GM23248 (cell line): ENCODE measurements at regions not wholly inside any gene's neighbourhood (a gene's known extent, or its start where the extent isn't known, plus 50 kb on each side); places are given as distances from the start of the nearest gene placed in this dataset.

Source experiments
- EZH2 ChIP-seq: fragments of 200-600 bp; sonication (generic); IDR thresholded peaks from 2 replicates; pipeline ENCODE4 v1.6.1; 2018; ENCODE audit warnings: antibody characterized with exemption, mild to moderate bottlenecking; ENCODE audit not compliant: insufficient read depth, poor library complexity, severe bottlenecking
- EZH2phosphoT487 ChIP-seq: fragments of 200-600 bp; sonication (generic); IDR thresholded peaks from 2 replicates; pipeline ENCODE4 v1.6.1; 2018; ENCODE audit warnings: antibody characterized with exemption, moderate library complexity, mild to moderate bottlenecking, low read depth; ENCODE audit not compliant: insufficient read depth

DNA sequence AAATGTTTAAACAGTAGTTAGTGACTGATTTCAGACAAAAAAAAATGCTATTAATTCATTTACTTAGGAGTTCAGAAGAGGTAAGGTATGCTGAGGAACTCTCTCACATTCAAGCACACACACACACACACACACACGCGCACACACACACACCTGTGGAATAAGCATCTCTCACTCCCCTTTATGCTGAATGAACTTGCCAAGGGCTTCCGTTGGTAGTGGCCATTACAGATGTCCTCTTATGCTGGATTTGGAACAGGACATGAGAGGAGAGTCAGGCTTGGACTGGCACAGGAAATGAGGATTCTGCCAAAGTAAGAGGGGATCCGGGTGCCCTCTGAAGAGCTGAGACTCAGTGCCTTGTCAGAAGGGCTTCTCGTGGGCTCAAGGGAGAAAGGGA lies 463.4 kb upstream of the MIR17HG start:
- TF ChIP-seq EZH2 (no peak), EZH2phosphoT487 (no peak)
